ENCODE measurements at regions not wholly inside any gene's neighbourhood (a gene's known extent, or its start where the extent isn't known, plus 50 kb on each side); places are given as distances from the start of the nearest gene placed in this dataset.

GRCh38 chr1:88537787-88538186 lies 146.3 kb upstream of the PKN2 start:
- H3K9ac ChIP-seq (ENCODE audit: low read length) = no peak overlapping the region

DNA sequence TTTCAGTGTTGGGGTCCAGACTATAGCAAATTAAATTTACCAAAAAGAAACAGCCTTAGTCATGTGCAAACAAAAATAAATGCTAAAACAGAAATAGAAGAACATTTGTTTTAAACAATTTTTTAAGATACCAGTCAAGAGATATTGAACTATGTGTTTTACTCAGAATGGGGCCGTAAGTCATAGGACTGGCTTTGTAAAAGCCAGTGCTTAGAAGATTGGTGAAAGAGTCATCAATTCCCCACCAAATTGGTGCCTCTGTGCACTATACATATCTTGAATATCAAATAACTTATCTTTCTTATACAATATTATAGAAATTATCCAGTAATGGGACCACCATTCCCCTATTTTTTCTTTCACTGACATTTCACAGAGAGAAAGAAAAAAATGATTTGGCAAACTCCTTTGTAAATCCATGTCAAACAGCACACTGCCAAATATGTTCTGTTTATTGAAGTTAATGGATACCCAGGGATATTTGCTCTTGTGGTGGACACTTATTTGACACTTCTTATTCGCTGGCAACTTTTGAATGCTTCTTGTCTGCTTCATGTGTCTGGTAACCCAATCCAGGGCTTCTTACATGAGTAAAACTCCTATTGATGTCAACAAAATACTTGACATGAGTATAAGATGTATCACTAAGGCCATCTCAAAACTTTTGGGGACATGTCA lies 145.7 kb upstream of the PKN2 start:
- no peaks in the 10 kb centered on the region for H3K79me1 ChIP-seq (replicated peaks; ENCODE audit: low read length, poor library complexity, severe bottlenecking)
- no peaks in the 10 kb centered on the region for H3K36me3 ChIP-seq (ENCODE audit: control insufficient read depth in 1 of 2, insufficient read depth in 2 of 2, low read depth in 1 of 2, low read length in 2 of 2)
- H3K27me3 ChIP-seq (ENCODE audit: control insufficient read depth in 1 of 2, insufficient read depth in 1 of 2, low read length in 2 of 2) = no peaks in the 10 kb centered on the region
- H2BK15ac ChIP-seq (ENCODE audit: low read depth, poor library complexity, severe bottlenecking) = no peak overlapping the region
- H2AFZ ChIP-seq (ENCODE audit: low read depth, low read length) = no peak overlapping the region
- 100% methylated on average over 1 of the region's 2 CpGs for WGBS
- H3K9ac ChIP-seq (ENCODE audit: low read length) = no peak overlapping the region
- H3K18ac ChIP-seq (ENCODE audit: low read depth in 1 of 2, low read length in 2 of 2) = no peak overlapping the region
- no peaks in the 10 kb centered on the region for H3K9me3 ChIP-seq (ENCODE audit: control insufficient read depth, low read length)
- no peak overlapping the region for H3K4me2 ChIP-seq (ENCODE audit: low read length, poor library complexity, severe bottlenecking)
- H2BK5ac ChIP-seq (ENCODE audit: low read depth, low read length, poor library complexity, severe bottlenecking) = no peak overlapping the region
- no peak overlapping the region for H3K14ac ChIP-seq (ENCODE audit: low read length in 2 of 2)
- no peak overlapping the region for H3K23ac ChIP-seq (ENCODE audit: low read length in 2 of 2)
- H3K4ac ChIP-seq (ENCODE audit: low read depth in 1 of 2, low read length in 2 of 2) = no peak overlapping the region
- H3K4me1 ChIP-seq (ENCODE audit: control insufficient read depth, insufficient read depth, low read depth, low read length) = no peaks in the 10 kb centered on the region
- no peak overlapping the region for H2BK12ac ChIP-seq (ENCODE audit: low read length in 2 of 2)
- H4K91ac ChIP-seq (ENCODE audit: low read length) = no peak overlapping the region
- H2BK120ac ChIP-seq (ENCODE audit: low read depth, low read length) = no peak overlapping the region
- H2AK5ac ChIP-seq (ENCODE audit: low read length, severe bottlenecking) = no peak overlapping the region
- H3K4me3 ChIP-seq (ENCODE audit: insufficient read depth in 1 of 2, low read depth in 1 of 2, low read length in 2 of 2) = no peak overlapping the region
- no peak for DNase-seq
- H3K27ac ChIP-seq (ENCODE audit: low read length, poor library complexity, severe bottlenecking) = no peak overlapping the region
- no peak overlapping the region for H4K8ac ChIP-seq (ENCODE audit: low read length)

More at GRCh38 chr1:88537787-88538186, 146.3 kb upstream of the PKN2 start:
- H3K4ac ChIP-seq (ENCODE audit: low read depth in 1 of 2, low read length in 2 of 2) = no peak overlapping the region
- no peak overlapping the region for H4K8ac ChIP-seq (ENCODE audit: low read length)
- H2BK120ac ChIP-seq (ENCODE audit: low read depth, low read length) = no peak overlapping the region
- no peak overlapping the region for H2AFZ ChIP-seq (ENCODE audit: low read depth, low read length)
- no peak overlapping the region for H3K14ac ChIP-seq (ENCODE audit: low read length in 2 of 2)
- H2BK15ac ChIP-seq (ENCODE audit: low read depth, poor library complexity, severe bottlenecking) = no peak overlapping the region
- no peaks in the 10 kb centered on the region for H3K9me3 ChIP-seq (ENCODE audit: control insufficient read depth, low read length)
- H3K27ac ChIP-seq (ENCODE audit: low read length, poor library complexity, severe bottlenecking) = no peak overlapping the region
- 100% methylated on average over 2 of the region's 3 CpGs for WGBS
- H3K36me3 ChIP-seq (ENCODE audit: control insufficient read depth in 1 of 2, insufficient read depth in 2 of 2, low read depth in 1 of 2, low read length in 2 of 2) = no peaks in the 10 kb centered on the region
- no peak overlapping the region for H3K4me3 ChIP-seq (ENCODE audit: insufficient read depth in 1 of 2, low read depth in 1 of 2, low read length in 2 of 2)
- no peak overlapping the region for H2AK5ac ChIP-seq (ENCODE audit: low read length, severe bottlenecking)
- no peak overlapping the region for H3K18ac ChIP-seq (ENCODE audit: low read depth in 1 of 2, low read length in 2 of 2)
- H3K4me2 ChIP-seq (ENCODE audit: low read length, poor library complexity, severe bottlenecking) = no peak overlapping the region
- H2BK5ac ChIP-seq (ENCODE audit: low read depth, low read length, poor library complexity, severe bottlenecking) = no peak overlapping the region
- H2BK12ac ChIP-seq (ENCODE audit: low read length in 2 of 2) = no peak overlapping the region
- H3K79me1 ChIP-seq (replicated peaks; ENCODE audit: low read length, poor library complexity, severe bottlenecking) = no peaks in the 10 kb centered on the region
- H4K91ac ChIP-seq (ENCODE audit: low read length) = no peak overlapping the region
- no peaks in the 10 kb centered on the region for H3K4me1 ChIP-seq (ENCODE audit: control insufficient read depth, insufficient read depth, low read depth, low read length)
- no peak for DNase-seq
- no peaks in the 10 kb centered on the region for H3K27me3 ChIP-seq (ENCODE audit: control insufficient read depth in 1 of 2, insufficient read depth in 1 of 2, low read length in 2 of 2)
- no peak overlapping the region for H3K23ac ChIP-seq (ENCODE audit: low read length in 2 of 2)

- Histone ChIP-seq H2BK120ac (ENCODE audit: low read depth, low read length) (no peak overlapping the region), H3K23ac (ENCODE audit: low read length in 2 of 2) (no peak overlapping the region), H3K36me3 (ENCODE audit: control insufficient read depth in 1 of 2, insufficient read depth in 2 of 2, low read depth in 1 of 2, low read length in 2 of 2) (no peaks in the 10 kb centered on the region), H2BK5ac (ENCODE audit: low read depth, low read length, poor library complexity, severe bottlenecking) (no peak overlapping the region), H3K27me3 (ENCODE audit: control insufficient read depth in 1 of 2, insufficient read depth in 1 of 2, low read length in 2 of 2) (no peaks in the 10 kb centered on the region), H3K4me2 (ENCODE audit: low read length, poor library complexity, severe bottlenecking) (no peak overlapping the region), H3K4ac (ENCODE audit: low read depth in 1 of 2, low read length in 2 of 2) (no peak overlapping the region), H2AK5ac (ENCODE audit: low read length, severe bottlenecking) (no peak overlapping the region), H3K27ac (ENCODE audit: low read length, poor library complexity, severe bottlenecking) (no peak overlapping the region), H3K14ac (ENCODE audit: low read length in 2 of 2) (no peak overlapping the region), H3K4me3 (ENCODE audit: insufficient read depth in 1 of 2, low read depth in 1 of 2, low read length in 2 of 2) (no peak overlapping the region), H4K91ac (ENCODE audit: low read length) (no peak overlapping the region), H3K4me1 (ENCODE audit: control insufficient read depth, insufficient read depth, low read depth, low read length) (no peaks in the 10 kb centered on the region), H4K8ac (ENCODE audit: low read length) (no peak overlapping the region), H2BK15ac (ENCODE audit: low read depth, poor library complexity, severe bottlenecking) (no peak overlapping the region), H2BK12ac (ENCODE audit: low read length in 2 of 2) (no peak overlapping the region), H3K9me3 (ENCODE audit: control insufficient read depth, low read length) (no peaks in the 10 kb centered on the region), H2AFZ (ENCODE audit: low read depth, low read length) (no peak overlapping the region), H3K9ac (ENCODE audit: low read length) (no peak overlapping the region), H3K79me1 (replicated peaks; ENCODE audit: low read length, poor library complexity, severe bottlenecking) (no peaks in the 10 kb centered on the region), H3K18ac (ENCODE audit: low read depth in 1 of 2, low read length in 2 of 2) (no peak overlapping the region)
- no peak for DNase-seq
- WGBS = 80% methylated on average over 2 of the region's 2 CpGs
Measured at GRCh38 chr1:88540255-88540654, 143.8 kb upstream of the PKN2 start.

- no peak overlapping the region for H4K91ac ChIP-seq (ENCODE audit: low read length)
- no peaks in the 10 kb centered on the region for H3K4me1 ChIP-seq (ENCODE audit: control insufficient read depth, insufficient read depth, low read depth, low read length)
- H2BK120ac ChIP-seq (ENCODE audit: low read depth, low read length) = no peak overlapping the region
- no peak overlapping the region for H3K4me3 ChIP-seq (ENCODE audit: insufficient read depth in 1 of 2, low read depth in 1 of 2, low read length in 2 of 2)
- no peak overlapping the region for H2BK5ac ChIP-seq (ENCODE audit: low read depth, low read length, poor library complexity, severe bottlenecking)
- no peak overlapping the region for H3K4ac ChIP-seq (ENCODE audit: low read depth in 1 of 2, low read length in 2 of 2)
- no peak overlapping the region for H3K18ac ChIP-seq (ENCODE audit: low read depth in 1 of 2, low read length in 2 of 2)
- H3K9me3 ChIP-seq (ENCODE audit: control insufficient read depth, low read length) = no peaks in the 10 kb centered on the region
- H3K36me3 ChIP-seq (ENCODE audit: control insufficient read depth in 1 of 2, insufficient read depth in 2 of 2, low read depth in 1 of 2, low read length in 2 of 2) = no peaks in the 10 kb centered on the region
- H4K8ac ChIP-seq (ENCODE audit: low read length) = no peak overlapping the region
- 79% methylated on average over 1 of the region's 1 CpG for WGBS
- no peak overlapping the region for H2BK12ac ChIP-seq (ENCODE audit: low read length in 2 of 2)
- H3K9ac ChIP-seq (ENCODE audit: low read length) = no peak overlapping the region
- H2AK5ac ChIP-seq (ENCODE audit: low read length, severe bottlenecking) = no peak overlapping the region
- H3K14ac ChIP-seq (ENCODE audit: low read length in 2 of 2) = no peak overlapping the region
- no peak overlapping the region for H2AFZ ChIP-seq (ENCODE audit: low read depth, low read length)
- no peak overlapping the region for H3K27ac ChIP-seq (ENCODE audit: low read length, poor library complexity, severe bottlenecking)
- H3K27me3 ChIP-seq (ENCODE audit: control insufficient read depth in 1 of 2, insufficient read depth in 1 of 2, low read length in 2 of 2) = no peaks in the 10 kb centered on the region
- H3K79me1 ChIP-seq (replicated peaks; ENCODE audit: low read length, poor library complexity, severe bottlenecking) = no peaks in the 10 kb centered on the region
- H3K23ac ChIP-seq (ENCODE audit: low read length in 2 of 2) = no peak overlapping the region
- DNase-seq = no peak
- no peak overlapping the region for H3K4me2 ChIP-seq (ENCODE audit: low read length, poor library complexity, severe bottlenecking)
- no peak overlapping the region for H2BK15ac ChIP-seq (ENCODE audit: low read depth, poor library complexity, severe bottlenecking)
Measured at GRCh38 chr1:88541596-88541995, 142.5 kb upstream of the PKN2 start.
